ENCODE measurements at regions not wholly inside any gene's neighbourhood (a gene's known extent, or its start where the extent isn't known, plus 50 kb on each side); places are given as distances from the start of the nearest gene placed in this dataset.

- Histone ChIP-seq H3K27ac (no peak overlapping the region), H3K36me3 (no peaks in the 10 kb centered on the region), H3K4me3 (no peak overlapping the region), H3K9me3 (no peaks in the 10 kb centered on the region), H3K4me1 (peaks cover 12% of the 10 kb centered on the region), H3K27me3 (no peaks in the 10 kb centered on the region)
- TF ChIP-seq POLR2A (IDR thresholded peaks at IDR 0.05) = no peak
- intact Hi-C loops (cut with DNase I) = no loop called here
- no peak for DNase-seq (ENCODE audit: extremely low spot score in 2 of 2)
Observed at GRCh38 chr3:72329354-72329753, 518.9 kb downstream of the SHQ1 start.

GRCh38 chr3:72328755-72329277, 519.4 kb downstream of the SHQ1 start:
- H3K27ac ChIP-seq = no peak overlapping the region
- H3K4me1 ChIP-seq = peaks cover 12% of the 10 kb centered on the region
- H3K27me3 ChIP-seq = no peaks in the 10 kb centered on the region
- intact Hi-C loops (cut with DNase I) = no loop called here
- TF ChIP-seq POLR2A (IDR thresholded peaks at IDR 0.05) = no peak
- no peak for TF ChIP-seq CTCF (IDR thresholded peaks at IDR 0.05)
- TF ChIP-seq POLR2AphosphoS5 (IDR thresholded peaks at IDR 0.05; ENCODE audit: insufficient read depth in 1 of 2, low read depth in 1 of 2) = no peak
- H3K36me3 ChIP-seq = no peaks in the 10 kb centered on the region
- no peaks in the 10 kb centered on the region for H3K9me3 ChIP-seq
- DNase-seq (ENCODE audit: extremely low spot score in 2 of 2) = no peak
- no peak overlapping the region for H3K4me3 ChIP-seq

- Histone ChIP-seq H3K27ac (no peak overlapping the region), H3K27me3 (no peaks in the 10 kb centered on the region), H3K36me3 (no peaks in the 10 kb centered on the region), H3K4me3 (no peak overlapping the region), H3K9me3 (no peaks in the 10 kb centered on the region), H3K4me1 (peaks cover 12% of the 10 kb centered on the region)
- intact Hi-C loops (cut with DNase I) = no loop called here
- no peak for TF ChIP-seq POLR2AphosphoS5 (IDR thresholded peaks at IDR 0.05; ENCODE audit: insufficient read depth in 1 of 2, low read depth in 1 of 2)
- no peak for TF ChIP-seq POLR2A (IDR thresholded peaks at IDR 0.05)
- no peak for TF ChIP-seq CTCF (IDR thresholded peaks at IDR 0.05)
- no peak for DNase-seq (ENCODE audit: extremely low spot score in 2 of 2)
Observed at GRCh38 chr3:72327008-72327407, 521.2 kb downstream of the SHQ1 start.

- no peak overlapping the region for H3K27ac ChIP-seq
- H3K4me3 ChIP-seq = no peak overlapping the region
- no peak for DNase-seq (ENCODE audit: extremely low spot score in 2 of 2)
- H3K4me1 ChIP-seq = peaks cover 4% of the 10 kb centered on the region
- no peaks in the 10 kb centered on the region for H3K27me3 ChIP-seq
- H3K9me3 ChIP-seq = no peaks in the 10 kb centered on the region
- no peaks in the 10 kb centered on the region for H3K36me3 ChIP-seq
- TF ChIP-seq POLR2A (IDR thresholded peaks at IDR 0.05) = no peak
- no peak for TF ChIP-seq CTCF (IDR thresholded peaks at IDR 0.05)
- TF ChIP-seq POLR2AphosphoS5 (IDR thresholded peaks at IDR 0.05; ENCODE audit: insufficient read depth in 1 of 2, low read depth in 1 of 2) = no peak
- intact Hi-C loops (cut with DNase I) = no loop called here
Observed at GRCh38 chr3:72324253-72324811, 523.9 kb downstream of the SHQ1 start.

GRCh38 chr3:72323773-72324172, 524.5 kb downstream of the SHQ1 start:
- Histone ChIP-seq H3K4me3 (no peak overlapping the region), H3K9me3 (no peaks in the 10 kb centered on the region), H3K36me3 (no peaks in the 10 kb centered on the region), H3K27me3 (no peaks in the 10 kb centered on the region), H3K27ac (no peak overlapping the region), H3K4me1 (no peaks in the 10 kb centered on the region)
- TF ChIP-seq CTCF (IDR thresholded peaks at IDR 0.05) (no peak), POLR2A (IDR thresholded peaks at IDR 0.05) (no peak), POLR2AphosphoS5 (IDR thresholded peaks at IDR 0.05; ENCODE audit: insufficient read depth in 1 of 2, low read depth in 1 of 2) (no peak)
- DNase-seq (ENCODE audit: extremely low spot score in 2 of 2) = no peak
- intact Hi-C loops (cut with DNase I) = no loop called here

Data from vagina (tissue), 2 donors.